Transverse colon (tissue), 4 donors: ENCODE measurements at regions not wholly inside any gene's neighbourhood (a gene's known extent, or its start where the extent isn't known, plus 50 kb on each side); places are given as distances from the start of the nearest gene placed in this dataset.
"Not testable (repeated sequence)": the region's sequence is repeated elsewhere in the genome, so short reads cannot be mapped to it uniquely, and the experiment has no call there.

ENCODE experiments used
- DNase-seq: peaks from one replicate; pipeline ENCODE4 v3.0.0-alpha.2; 2019
- H3K27ac ChIP-seq, 4 donors: fragments of 200-600 bp; sonication (generic); 2 replicates each; pipeline ENCODE4 v1.5.1; 2016 to 2018; ENCODE audit warnings: inconsistent platforms in 4 of 4
- H3K27me3 ChIP-seq: fragments of 200-600 bp; sonication (generic); 2 replicates; pipeline ENCODE4 v1.5.1; 2017; ENCODE audit warnings: inconsistent platforms
- H3K36me3 ChIP-seq, 4 donors: fragments of 200-600 bp; sonication (generic); 2 replicates each; pipeline ENCODE4 v1.5.1; 2017 to 2019; ENCODE audit warnings: inconsistent platforms in 4 of 4
- H3K4me1 ChIP-seq, 4 donors: fragments of 200-600 bp; sonication (generic); 2 replicates each; pipeline ENCODE4 v1.5.1; 2017 to 2020; ENCODE audit warnings: inconsistent platforms in 4 of 4
- H3K4me3 ChIP-seq, 4 donors: fragments of 200-600 bp; sonication (generic); 1 replicate in 1 of 4; 2 replicates in 3 of 4; pipeline versions ENCODE4 v1.5.1 to v1.6.1; 2017 to 2019; ENCODE audit warnings: inconsistent platforms in 4 of 4
- H3K9me3 ChIP-seq, 2 donors: fragments of 200-600 bp; sonication (generic); 2 replicates each; pipeline ENCODE4 v1.5.1; 2017 to 2019; ENCODE audit warnings: inconsistent platforms in 2 of 2
- EP300 ChIP-seq: sonication (generic); formaldehyde crosslinking; IDR thresholded peaks from one replicate; pipeline ENCODE4 v1.6.1; 2017; ENCODE audit warnings: antibody characterized with exemption, low read depth
- POLR2A ChIP-seq: fragments of 450-650 bp; IDR thresholded peaks from one replicate; pipeline ENCODE4 v1.6.1; 2016; ENCODE audit warnings: antibody characterized with exemption, mild to moderate bottlenecking, moderate library complexity
- POLR2AphosphoS5 ChIP-seq, 3 donors: sonication (generic); formaldehyde crosslinking; IDR thresholded peaks; one replicate each; pipeline ENCODE4 v1.6.1; 2016; ENCODE audit warnings: antibody characterized with exemption in 3 of 3
- WGBS, 2 donors: methylation state at CpG; one replicate each; pipeline ENCODE4 v1.1.5; 2018; ENCODE audit warnings: low coverage in 1 of 2; 5-methylcytosine and 5-hydroxymethylcytosine counted together
- in situ Hi-C, 4 donors: fragments of 200-750 bp; cut with MboI; loops; one replicate each; pipeline versions ENCODE4 v1.15.0 to v1.15.1; 2017; ENCODE audit warnings: low sequenced_read_pairs in 3 of 4, low pct_ligation_motif_present in 1 of 4, low pct_unique_long_range_greater_than_20kb in 1 of 4
- intact Hi-C: fragments of 100-400 bp; cut with DNase I; formaldehyde crosslinking; loops from one replicate; pipeline ENCODE4 v1.15.1; 2023; ENCODE audit warnings: low total_unique reads
- TF ChIP-seq, protein P1 (sequence below), 5 experiments: fragments of 200-600 bp in 3 of 5; fragments of 450-650 bp in 2 of 5; sonication (generic) in 3 of 5; IDR thresholded peaks; 1 replicate in 2 of 5; 2 replicates in 3 of 5; pipeline ENCODE4 v1.5.1; 2016 to 2017; ENCODE audit warnings: antibody characterized with exemption in 5 of 5, inconsistent platforms in 3 of 5, mild to moderate bottlenecking in 2 of 5, moderate library complexity in 1 of 5

DNA sequence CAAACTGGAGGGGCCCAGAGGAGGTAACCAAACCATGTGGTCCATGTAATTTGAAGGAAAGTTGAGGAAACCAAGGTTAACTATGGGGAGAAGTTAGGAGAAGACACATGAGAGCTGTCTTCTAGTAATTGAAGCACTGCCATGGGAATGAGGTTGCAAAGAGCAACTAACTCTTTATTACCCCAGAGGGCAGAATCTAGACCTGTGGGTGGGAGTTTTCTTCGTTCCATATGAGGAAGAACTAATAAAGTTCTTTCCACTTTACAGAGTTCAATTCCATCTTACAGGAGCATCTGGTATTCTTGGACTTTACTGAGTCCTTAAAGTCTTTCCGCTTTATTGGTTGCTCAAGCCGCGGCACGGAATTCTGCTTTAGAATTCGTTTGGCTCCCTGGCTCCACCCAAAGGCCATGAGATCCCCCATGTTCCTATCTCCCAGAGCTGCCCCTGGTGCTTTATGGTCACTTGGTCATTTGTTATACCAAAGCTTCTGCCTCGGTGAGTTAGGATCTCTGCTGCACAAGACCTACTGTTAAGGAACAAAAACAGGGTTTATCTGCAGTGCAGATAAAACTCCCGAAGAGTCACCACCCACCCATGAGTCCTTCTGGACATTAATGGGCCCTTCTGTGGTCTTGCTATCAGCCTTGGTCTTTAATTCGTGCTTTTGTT lies 89.5 kb upstream of the UMPS start:
- peak overlapping the region in 3 of 4 donors; percentile 67 to 88 (median 86) for H3K27ac ChIP-seq
- no peak for TF ChIP-seq POLR2A
- TF ChIP-seq POLR2AphosphoS5 (IDR thresholded peaks at IDR 0.05), result no peak
- TF ChIP-seq EP300, result no peak
- TF ChIP-seq, protein P1, sequence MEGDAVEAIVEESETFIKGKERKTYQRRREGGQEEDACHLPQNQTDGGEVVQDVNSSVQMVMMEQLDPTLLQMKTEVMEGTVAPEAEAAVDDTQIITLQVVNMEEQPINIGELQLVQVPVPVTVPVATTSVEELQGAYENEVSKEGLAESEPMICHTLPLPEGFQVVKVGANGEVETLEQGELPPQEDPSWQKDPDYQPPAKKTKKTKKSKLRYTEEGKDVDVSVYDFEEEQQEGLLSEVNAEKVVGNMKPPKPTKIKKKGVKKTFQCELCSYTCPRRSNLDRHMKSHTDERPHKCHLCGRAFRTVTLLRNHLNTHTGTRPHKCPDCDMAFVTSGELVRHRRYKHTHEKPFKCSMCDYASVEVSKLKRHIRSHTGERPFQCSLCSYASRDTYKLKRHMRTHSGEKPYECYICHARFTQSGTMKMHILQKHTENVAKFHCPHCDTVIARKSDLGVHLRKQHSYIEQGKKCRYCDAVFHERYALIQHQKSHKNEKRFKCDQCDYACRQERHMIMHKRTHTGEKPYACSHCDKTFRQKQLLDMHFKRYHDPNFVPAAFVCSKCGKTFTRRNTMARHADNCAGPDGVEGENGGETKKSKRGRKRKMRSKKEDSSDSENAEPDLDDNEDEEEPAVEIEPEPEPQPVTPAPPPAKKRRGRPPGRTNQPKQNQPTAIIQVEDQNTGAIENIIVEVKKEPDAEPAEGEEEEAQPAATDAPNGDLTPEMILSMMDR (IDR thresholded peaks at IDR 0.05), result no peak

DNA sequence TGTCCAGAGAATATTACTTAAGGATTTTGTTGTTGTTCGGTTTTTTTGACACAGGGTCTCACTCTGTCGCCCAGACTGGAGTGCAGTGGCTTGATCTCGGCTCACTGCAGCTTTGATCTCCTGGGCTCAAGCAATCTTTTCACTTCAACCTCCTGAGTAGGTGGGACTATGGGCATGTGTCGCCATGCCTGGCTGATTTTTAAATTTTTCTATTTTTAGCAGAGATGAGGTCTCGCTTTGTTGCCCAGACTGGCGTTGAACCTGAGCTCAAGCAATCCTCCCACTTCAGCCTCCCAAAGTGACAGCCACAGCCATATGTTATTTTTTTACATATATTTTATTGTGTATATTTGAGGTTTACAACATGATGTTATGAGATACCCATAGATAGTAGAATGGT lies 86.8 kb upstream of the UMPS start:
- in situ Hi-C loops, result no loop called here
- WGBS, 2 donors, result 77 to 84% methylated on average over 6 of the region's 6 CpGs
- no peaks in the 10 kb centered on the region for H3K9me3 ChIP-seq
- DNase-seq, result no peak
- TF ChIP-seq, protein P1 (IDR thresholded peaks at IDR 0.05), result no peak
- no peak for TF ChIP-seq POLR2A
- TF ChIP-seq POLR2AphosphoS5 (IDR thresholded peaks at IDR 0.05), result no peak
- no peak for TF ChIP-seq EP300
- intact Hi-C loops, result no loop called here
- no peaks in the 10 kb centered on the region for H3K36me3 ChIP-seq
- no peaks in the 10 kb centered on the region for H3K27me3 ChIP-seq
- H3K27ac ChIP-seq, result no peak overlapping the region
- H3K4me3 ChIP-seq, result no peak overlapping the region
- peaks cover 0 to 23% (median 10%) of the 10 kb centered on the region in 4 donors for H3K4me1 ChIP-seq

More for the DNA sequence above, 89.5 kb upstream of the UMPS start:
- Histone ChIP-seq H3K4me1 (peaks cover 8 to 33% (median 22%) of the 10 kb centered on the region in 4 donors), H3K36me3 (no peaks in the 10 kb centered on the region), H3K4me3 (no peak overlapping the region), H3K9me3 (no peaks in the 10 kb centered on the region), H3K27me3 (no peaks in the 10 kb centered on the region)
- intact Hi-C loops (no loop called here), in situ Hi-C loops (no loop called here)
- 60 to 85% methylated on average over 2 to 9 of the region's 9 CpGs for WGBS, 2 donors
- no peak for DNase-seq

DNA sequence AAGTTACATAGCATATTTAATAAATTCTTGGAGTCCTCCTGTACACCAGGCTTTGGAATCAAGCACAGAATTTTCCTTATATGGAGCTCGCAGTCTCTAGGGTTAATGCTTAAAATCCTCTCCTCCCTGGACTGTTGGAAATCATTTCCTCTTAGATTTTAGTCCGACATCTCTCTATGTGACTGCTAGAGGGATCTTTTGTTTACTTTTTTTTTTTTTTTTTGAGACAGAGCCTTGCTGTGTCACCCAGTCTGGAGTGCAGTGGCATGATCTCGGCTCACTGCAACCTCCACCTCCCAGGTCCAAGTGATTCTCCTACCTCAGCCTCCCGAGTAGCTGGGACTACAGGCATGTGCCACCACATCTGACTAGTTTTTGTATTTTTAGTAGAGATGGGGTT lies 84.1 kb upstream of the UMPS start:
- in situ Hi-C loops, H3K4me1 ChIP-seq, DNase-seq, H3K27ac ChIP-seq, H3K36me3 ChIP-seq, H3K9me3 ChIP-seq, intact Hi-C loops, H3K27me3 ChIP-seq, H3K4me3 ChIP-seq: not testable (repeated sequence)
- WGBS, 2 donors, result 63 to 79% methylated on average over 4 of the region's 4 CpGs

DNA sequence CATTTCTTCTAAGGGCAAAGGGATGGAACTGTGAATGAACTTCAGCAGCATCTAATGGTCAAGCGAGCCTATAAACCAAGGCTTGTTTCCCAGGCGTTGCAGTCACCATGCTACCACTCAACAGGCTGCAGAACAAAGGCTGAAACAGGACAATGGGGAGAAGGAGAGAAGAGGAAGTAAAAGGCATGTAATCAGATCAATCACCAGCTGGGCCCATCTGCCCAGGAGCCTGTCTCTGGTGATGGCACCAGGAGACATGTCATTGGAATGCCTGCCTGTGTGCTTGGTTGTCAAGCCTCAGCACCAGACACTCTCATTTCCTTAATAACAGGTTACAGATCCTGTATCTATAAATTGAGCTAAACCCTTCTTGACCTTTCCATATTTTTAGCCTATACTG lies 81.7 kb upstream of the UMPS start:
- Histone ChIP-seq H3K4me1 (no peaks in the 10 kb centered on the region), H3K4me3 (no peak overlapping the region), H3K27ac (no peak overlapping the region), H3K9me3 (no peaks in the 10 kb centered on the region), H3K27me3 (no peaks in the 10 kb centered on the region), H3K36me3 (peaks cover 0 to 8% (median 1%) of the 10 kb centered on the region in 4 donors)
- TF ChIP-seq, protein P1 (IDR thresholded peaks at IDR 0.05), result no peak
- no peak for TF ChIP-seq POLR2A
- TF ChIP-seq POLR2AphosphoS5 (IDR thresholded peaks at IDR 0.05), result no peak
- no peak for TF ChIP-seq EP300
- WGBS, 2 donors, result 91 to 100% methylated on average over 2 of the region's 2 CpGs
- no peak for DNase-seq
- in situ Hi-C loops (no loop called here), intact Hi-C loops (no loop called here)

DNA sequence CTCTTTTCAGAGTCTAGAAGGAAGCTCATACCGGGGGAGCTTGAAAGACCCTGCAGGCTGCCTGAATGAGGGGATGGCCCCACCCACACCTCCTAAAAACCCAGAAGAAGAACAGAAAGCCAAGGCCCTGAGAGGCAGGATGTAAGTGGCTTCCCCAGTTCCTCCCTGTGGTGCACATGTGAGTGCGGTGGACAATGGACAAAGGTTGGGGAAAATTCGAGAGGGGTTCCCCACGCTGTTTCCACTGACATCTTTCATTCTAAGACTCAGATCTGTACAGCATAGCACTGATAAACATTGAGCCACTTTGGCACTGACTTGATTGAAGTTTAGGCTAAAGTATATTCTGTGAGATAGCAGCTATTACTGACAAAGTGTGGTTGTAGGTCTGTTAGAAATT lies 79.5 kb upstream of the UMPS start:
- Histone ChIP-seq H3K27me3 (no peaks in the 10 kb centered on the region), H3K4me1 (no peaks in the 10 kb centered on the region), H3K27ac (no peak overlapping the region), H3K4me3 (no peak overlapping the region), H3K36me3 (peaks cover 0 to 14% (median 4%) of the 10 kb centered on the region in 4 donors), H3K9me3 (no peaks in the 10 kb centered on the region)
- WGBS, 2 donors, result 62 to 64% methylated on average over 4 of the region's 4 CpGs
- intact Hi-C loops (no loop called here), in situ Hi-C loops (no loop called here)
- no peak for DNase-seq
- TF ChIP-seq POLR2A, result no peak
- TF ChIP-seq, protein P1 (IDR thresholded peaks at IDR 0.05), result no peak
- no peak for TF ChIP-seq POLR2AphosphoS5 (IDR thresholded peaks at IDR 0.05)
- no peak for TF ChIP-seq EP300

DNA sequence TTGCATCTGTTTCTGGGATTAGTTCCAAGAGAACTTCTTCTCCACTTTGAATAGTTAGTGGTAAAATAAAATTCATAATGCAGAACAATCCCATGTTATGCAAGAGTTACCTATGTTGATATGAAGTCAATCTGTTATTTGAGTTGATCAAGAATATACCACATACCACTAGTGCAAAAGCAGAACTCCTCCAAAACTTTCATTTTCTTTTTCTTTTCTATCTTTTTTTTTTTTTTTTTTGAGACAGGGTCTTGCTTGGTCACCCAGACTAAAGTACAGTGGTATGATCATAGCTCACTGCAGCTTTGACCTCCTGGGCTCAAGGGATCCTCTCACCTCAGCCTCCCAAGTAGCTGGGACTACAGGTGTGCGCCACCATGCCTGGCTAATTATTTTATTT lies 78.8 kb upstream of the UMPS start:
- intact Hi-C loops, H3K27me3 ChIP-seq, in situ Hi-C loops, H3K27ac ChIP-seq, DNase-seq, H3K4me3 ChIP-seq, H3K9me3 ChIP-seq, H3K4me1 ChIP-seq: not testable (repeated sequence)
- 100% methylated on average over 1 of the region's 1 CpG for WGBS, 2 donors
- peaks cover 0 to 14% (median 7%) of the 10 kb centered on the region in 4 donors for H3K36me3 ChIP-seq
